H1 (cell line): ENCODE measurements at regions not wholly inside any gene's neighbourhood (a gene's known extent, or its start where the extent isn't known, plus 50 kb on each side); places are given as distances from the start of the nearest gene placed in this dataset.

Source experiments
- CTCF ChIA-PET: fragments of 300-600 bp; sonication (Branson Sonifier 250); formaldehyde crosslinking; loops from one replicate; lab custom pipeline; 2021; ENCODE audit not compliant: partially characterized antibody; lab: Charles Lee
- POLR2A ChIA-PET: fragments of 300-600 bp; sonication (Branson Sonifier 250); formaldehyde crosslinking; loops from one replicate; lab custom pipeline; 2021; ENCODE audit warnings: inconsistent platforms; ENCODE audit not compliant: partially characterized antibody; lab: Charles Lee
- DNase-seq, 2 experiments: peaks; one replicate each; pipeline versions ENCODE4 v3.0.0 to v3.0.0-alpha.2; 2010 to 2022; ENCODE audit warnings: low spot score in 2 of 2, low read depth in 1 of 2, mixed read lengths in 1 of 2
- FAIRE-seq: peaks from 2 replicates; lab custom pipeline; 2011; peaks lifted over from hg19 to GRCh38; lab: Jason Lieb, UNC
- H2AFZ ChIP-seq: 2 replicates; pipeline ENCODE4 v1.8.1; 2012; ENCODE audit warnings: low read length, inconsistent platforms
- H2AK5ac ChIP-seq: 2 replicates; pipeline ENCODE4 v1.6.1; 2013; ENCODE audit warnings: low read depth, low read length
- H2BK120ac ChIP-seq: replicated peaks from 2 replicates; pipeline ENCODE3; 2013; ENCODE audit warnings: low read depth, low read length, inconsistent platforms
- H2BK12ac ChIP-seq: 2 replicates; pipeline ENCODE4 v1.6.1; 2013; ENCODE audit warnings: low read depth, low read length
- H2BK15ac ChIP-seq: 2 replicates; pipeline ENCODE4 v1.6.1; 2013; ENCODE audit warnings: low read length
- H2BK20ac ChIP-seq: 2 replicates; pipeline ENCODE4 v1.6.1; 2013; ENCODE audit warnings: low read length
- H2BK5ac ChIP-seq: 2 replicates; pipeline ENCODE4 v1.6.1; 2013; ENCODE audit warnings: low read depth, low read length
- H3K14ac ChIP-seq: 2 replicates; pipeline ENCODE4 v1.6.1; 2013; ENCODE audit warnings: inconsistent platforms; ENCODE audit not compliant: insufficient read length
- H3K18ac ChIP-seq: 2 replicates; pipeline ENCODE4 v1.6.1; 2013; ENCODE audit warnings: low read length; ENCODE audit errors: extremely low read depth
- H3K23ac ChIP-seq: 2 replicates; pipeline ENCODE4 v1.6.1; 2013; ENCODE audit warnings: inconsistent platforms; ENCODE audit not compliant: insufficient read length
- H3K23me2 ChIP-seq: 2 replicates; pipeline ENCODE4 v1.6.1; 2013; ENCODE audit warnings: low read depth, low read length
- H3K27ac ChIP-seq: 2 replicates; pipeline ENCODE4 v1.6.1; 2011; ENCODE audit warnings: low read depth, low read length, inconsistent platforms
- H3K27me3 ChIP-seq, 4 experiments: replicated peaks in 1 of 4; 1 replicate in 1 of 4; 2 replicates in 3 of 4; pipeline versions ENCODE4 v1.6.1 to v1.8.1; 2011 to 2013; ENCODE audit warnings: low read length in 3 of 4, mild to moderate bottlenecking in 3 of 4, inconsistent platforms in 2 of 4, mixed read lengths in 2 of 4, moderate library complexity in 1 of 4; ENCODE audit not compliant: control insufficient read depth in 3 of 4, insufficient read depth in 3 of 4; ENCODE audit errors: extremely low read depth in 1 of 4
- H3K36me3 ChIP-seq, 4 experiments: 2 replicates each; pipeline versions ENCODE4 v1.6.1 to v1.8.1; 2011 to 2013; ENCODE audit warnings: mild to moderate bottlenecking in 4 of 4, low read length in 3 of 4, moderate library complexity in 2 of 4, control low read depth in 1 of 4, inconsistent platforms in 1 of 4; ENCODE audit not compliant: insufficient read depth in 4 of 4, control insufficient read depth in 2 of 4
- H3K4ac ChIP-seq: replicated peaks from 2 replicates; pipeline ENCODE3; 2013; ENCODE audit warnings: low read length, low read depth, mixed read lengths, inconsistent platforms; ENCODE audit not compliant: insufficient read length
- H3K4me1 ChIP-seq, 4 experiments: replicated peaks in 1 of 4; 1 replicate in 1 of 4; 2 replicates in 3 of 4; pipeline versions ENCODE4 v1.6.1 to v1.8.1; 2011 to 2013; ENCODE audit warnings: low read length in 3 of 4, inconsistent platforms in 2 of 4, mixed read lengths in 1 of 4; ENCODE audit not compliant: insufficient read depth in 4 of 4, control insufficient read depth in 3 of 4
- H3K4me2 ChIP-seq, 2 experiments: 2 replicates each; pipeline versions ENCODE4 v1.6.1 to v1.8.1; 2011 to 2013; ENCODE audit warnings: low read depth in 2 of 2, low read length in 2 of 2, control low read depth in 1 of 2, inconsistent platforms in 1 of 2, mild to moderate bottlenecking in 1 of 2; ENCODE audit not compliant: insufficient read depth in 1 of 2
- H3K4me3 ChIP-seq, 4 experiments: fragments of 200-600, 300-600 bp in 1 of 4; sonication (generic), shearing (Covaris generic), sonication (Bioruptor Twin) in 1 of 4; 2 replicates each; pipeline versions ENCODE4 v1.5.1 to v1.8.1; 2011 to 2016; ENCODE audit warnings: low read length in 4 of 4, low read depth in 3 of 4, control low read depth in 2 of 4, inconsistent platforms in 2 of 4, mild to moderate bottlenecking in 2 of 4, mixed read lengths in 1 of 4, moderate library complexity in 1 of 4; ENCODE audit not compliant: insufficient read depth in 2 of 4; ENCODE audit errors: extremely low read depth in 1 of 4
- H3K56ac ChIP-seq: replicated peaks from 2 replicates; pipeline ENCODE3; 2013; ENCODE audit warnings: low read depth, mild to moderate bottlenecking, mixed read lengths, low read length, inconsistent platforms; ENCODE audit not compliant: insufficient read length
- H3K79me1 ChIP-seq: 2 replicates; pipeline ENCODE4 v1.6.1; 2013; ENCODE audit warnings: low read depth, low read length, control low read depth
- H3K79me2 ChIP-seq, 2 experiments: 2 replicates each; pipeline versions ENCODE4 v1.6.1 to v1.8.1; 2012 to 2013; ENCODE audit warnings: low read length in 2 of 2, mild to moderate bottlenecking in 2 of 2, inconsistent platforms in 1 of 2; ENCODE audit not compliant: insufficient read depth in 2 of 2, control insufficient read depth in 1 of 2
- H3K9ac ChIP-seq, 4 experiments: replicated peaks in 1 of 4; 1 replicate in 1 of 4; 2 replicates in 3 of 4; pipeline versions ENCODE4 v1.6.1 to v1.8.1; 2011 to 2013; ENCODE audit warnings: low read depth in 3 of 4, low read length in 3 of 4, control low read depth in 2 of 4, mild to moderate bottlenecking in 2 of 4, moderate library complexity in 2 of 4, inconsistent platforms in 1 of 4; ENCODE audit errors: extremely low read depth in 1 of 4
- H3K9me3 ChIP-seq, 2 experiments: 2 replicates each; pipeline versions ENCODE4 v1.6.1 to v1.8.1; 2012 to 2013; ENCODE audit warnings: mild to moderate bottlenecking in 2 of 2, moderate library complexity in 2 of 2, control low read depth in 1 of 2, inconsistent platforms in 1 of 2, low read depth in 1 of 2, low read length in 1 of 2, mixed read lengths in 1 of 2; ENCODE audit not compliant: insufficient read depth in 2 of 2
- H4K20me1 ChIP-seq, 2 experiments: replicated peaks in 1 of 2; 2 replicates each; pipeline versions ENCODE3 to v1.8.1; 2011 to 2013; ENCODE audit warnings: inconsistent platforms in 2 of 2, low read length in 2 of 2, mild to moderate bottlenecking in 1 of 2; ENCODE audit not compliant: insufficient read depth in 2 of 2, control insufficient read depth in 1 of 2
- H4K5ac ChIP-seq: 2 replicates; pipeline ENCODE4 v1.6.1; 2013; ENCODE audit warnings: low read length, low read depth, mixed read lengths, inconsistent platforms; ENCODE audit not compliant: insufficient read length
- H4K8ac ChIP-seq: 2 replicates; pipeline ENCODE4 v1.8.0; 2013; ENCODE audit warnings: mild to moderate bottlenecking, moderate library complexity, low read length, inconsistent platforms; ENCODE audit not compliant: insufficient read depth; ENCODE audit errors: extremely low read depth
- H4K91ac ChIP-seq: replicated peaks from 2 replicates; pipeline ENCODE3; 2013; ENCODE audit warnings: low read length, mixed read lengths, inconsistent platforms; ENCODE audit not compliant: insufficient read length
- BRCA1 ChIP-seq: IDR thresholded peaks from 2 replicates; pipeline ENCODE4 v1.6.1; 2012; ENCODE audit warnings: low read depth, low read length, improper control_type of control experiment
- HDAC2 ChIP-seq, 2 experiments: fragments of 300-600 bp in 1 of 2; sonication (generic) in 1 of 2; IDR thresholded peaks; 2 replicates each; pipeline ENCODE4 v1.6.1; 2011 to 2012; ENCODE audit warnings: low read depth in 2 of 2, low read length in 2 of 2, mild to moderate bottlenecking in 2 of 2, moderate library complexity in 2 of 2, borderline replicate concordance in 1 of 2, inconsistent platforms in 1 of 2
- KDM1A ChIP-seq: fragments of 200-600, 300-600 bp; sonication (generic); IDR thresholded peaks from 2 replicates; pipeline ENCODE4 v1.7.1; 2016; ENCODE audit warnings: mild to moderate bottlenecking, low read length, borderline replicate concordance
- RXRA ChIP-seq: IDR thresholded peaks from 2 replicates; pipeline ENCODE4 v1.6.1; 2011; ENCODE audit warnings: low read depth, mild to moderate bottlenecking, low read length, moderate library complexity; ENCODE audit not compliant: insufficient read depth
- SIN3A ChIP-seq, 2 experiments: IDR thresholded peaks in 1 of 2; conservative IDR thresholded peaks in 1 of 2; 2 replicates each; pipeline ENCODE4 v1.6.1; 2011 to 2012; ENCODE audit warnings: low read length in 2 of 2, improper control_type of control experiment in 1 of 2, low read depth in 1 of 2, mild to moderate bottlenecking in 1 of 2
- SIRT6 ChIP-seq: IDR thresholded peaks from one replicate; pipeline ENCODE4 v1.7.1; 2012; ENCODE audit warnings: low read length, inconsistent platforms
- TCF12 ChIP-seq: IDR thresholded peaks from 2 replicates; pipeline ENCODE4 v1.6.1; 2011; ENCODE audit warnings: low read depth, mild to moderate bottlenecking, low read length
- USF2 ChIP-seq: IDR thresholded peaks from 2 replicates; pipeline ENCODE4 v1.6.1; 2011; ENCODE audit warnings: low read length, improper control_type of control experiment
- ZNF274 ChIP-seq: IDR thresholded peaks from 2 replicates; pipeline ENCODE4 v1.7.0; 2012; ENCODE audit warnings: low read length, borderline replicate concordance; ENCODE audit errors: extremely low read depth
- WGBS, 2 experiments: shearing (Covaris generic) in 1 of 2; methylation state at CpG; one replicate each; pipeline versions ENCODE4 v1.1.6 to v1.1.7; 2013 to 2015; ENCODE audit warnings: low lambda C conversion rate in 2 of 2, mixed read lengths in 2 of 2, inconsistent platforms in 1 of 2, low coverage in 1 of 2, missing lambda C conversion rate in 1 of 2; ENCODE audit not compliant: insufficient replicate concordance in 2 of 2, insufficient coverage in 1 of 2, insufficient read length in 1 of 2; ENCODE audit errors: extremely low coverage in 1 of 2, missing lambda C conversion rate in 1 of 2; 5-methylcytosine and 5-hydroxymethylcytosine counted together

- no peak for FAIRE-seq
- 88% methylated on average over 7 of the region's 7 CpGs; no CpG with 5 or more reads in 1 of the 2 experiments for WGBS, 2 experiments
Measured at GRCh38 chr3:5929027-5929426, 741.5 kb downstream of the EDEM1 start.

More at GRCh38 chr3:5929027-5929426, 741.5 kb downstream of the EDEM1 start:
- Histone ChIP-seq H2AFZ (no peak overlapping the region), H4K5ac (no peak overlapping the region), H4K8ac (no peak overlapping the region), H4K20me1 (no peaks in the 10 kb centered on the region), H3K36me3 (no peaks in the 10 kb centered on the region), H3K4me2 (no peak overlapping the region), H3K79me1 (no peaks in the 10 kb centered on the region), H3K27ac (no peak overlapping the region), H3K27me3 (no peaks in the 10 kb centered on the region), H3K23ac (no peak overlapping the region), H2BK12ac (no peak overlapping the region), H2BK5ac (no peak overlapping the region), H2BK20ac (no peak overlapping the region), H3K4ac (no peak overlapping the region), H3K79me2 (no peaks in the 10 kb centered on the region), H2AK5ac (no peak overlapping the region), H3K4me1 (no peaks in the 10 kb centered on the region), H3K23me2 (no peaks in the 10 kb centered on the region), H3K14ac (no peak overlapping the region), H3K9ac (no peak overlapping the region), H3K18ac (no peak overlapping the region), H3K56ac (no peak overlapping the region), H3K4me3 (no peak overlapping the region), H2BK15ac (no peak overlapping the region), H3K9me3 (no peaks in the 10 kb centered on the region), H4K91ac (no peak overlapping the region), H2BK120ac (no peak overlapping the region)
- DNase-seq: no peak
- POLR2A ChIA-PET: no interaction called here
- CTCF ChIA-PET: no interaction called here
- TF ChIP-seq ZNF274 (no peak), KDM1A (no peak), SIN3A (conservative IDR thresholded peaks at IDR 0.05 in 1 of 2, IDR thresholded peaks at IDR 0.05 in 1 of 2; ENCODE audit: low read depth in 1 of 2, low read length in 2 of 2) (no peak), USF2 (no peak), SIRT6 (no peak), TCF12 (no peak), RXRA (no peak), BRCA1 (no peak), HDAC2 (IDR thresholded peaks at IDR 0.05; ENCODE audit: borderline replicate concordance in 1 of 2, low read depth in 2 of 2, low read length in 2 of 2) (no peak)
- TF ChIP-seq, all 59 proteins: peak for 0
